ENCODE measurements at regions not wholly inside any gene's neighbourhood (a gene's known extent, or its start where the extent isn't known, plus 50 kb on each side); places are given as distances from the start of the nearest gene placed in this dataset.

- TF ChIP-seq PRDM10 (tag by site-specific recombination; IDR thresholded peaks at IDR 0.05) (no peak), ZNF266 (tag by site-specific recombination; IDR thresholded peaks at IDR 0.05; ENCODE audit: low read depth) (no peak), ZNF624 (tag by site-specific recombination; IDR thresholded peaks at IDR 0.05) (no peak), OSR2 (tag by site-specific recombination; IDR thresholded peaks at IDR 0.05) (no peak), IKZF3 (tag by site-specific recombination; IDR thresholded peaks at IDR 0.05) (no peak), ZNF548 (tag by site-specific recombination; IDR thresholded peaks at IDR 0.05) (no peak), ZNF596 (tag by site-specific recombination; IDR thresholded peaks at IDR 0.05) (no peak), TRIM28 (IDR thresholded peaks at IDR 0.05; ENCODE audit: borderline replicate concordance, low read length) (no peak), PATZ1 (tag by site-specific recombination; IDR thresholded peaks at IDR 0.05) (no peak), ZNF391 (tag by site-specific recombination; IDR thresholded peaks at IDR 0.05; ENCODE audit: borderline replicate concordance, low read depth) (no peak), ZNF121 (tag by site-specific recombination; IDR thresholded peaks at IDR 0.05) (no peak), ZNF311 (tag by site-specific recombination; IDR thresholded peaks at IDR 0.05; ENCODE audit: borderline replicate concordance) (no peak), PRDM6 (tag by site-specific recombination; IDR thresholded peaks at IDR 0.05) (no peak), ZBTB11 (tag by site-specific recombination; conservative IDR thresholded peaks at IDR 0.05; ENCODE audit: low read depth) (no peak)
- CTCF ChIA-PET, result interaction anchor here (0.5 to 0.6 kb wide), 2 partner anchors 81 to 82 kb away, joined by 3 read pairs; no protein-coding TSS in a partner anchor
- Histone ChIP-seq H3K4me3 (ENCODE audit: low read depth, low read length) (no peak overlapping the region), H3K4me1 (ENCODE audit: control insufficient read depth, insufficient read depth, low read length) (no peaks in the 10 kb centered on the region), H3K27ac (ENCODE audit: extremely low read depth, low read depth, low read length) (no peak overlapping the region), H3K36me3 (ENCODE audit: control insufficient read depth in 2 of 2, insufficient read depth in 1 of 2, low read length in 2 of 2) (no peaks in the 10 kb centered on the region), H3K9me3 (ENCODE audit: control insufficient read depth, insufficient read depth, low read depth, low read length) (no peaks in the 10 kb centered on the region)
- POLR2A ChIA-PET, result no interaction called here
Observed at GRCh38 chr9:103900466-103900865, 193.6 kb upstream of the SMC2 start.

GRCh38 chr9:103902263-103902662, 191.8 kb upstream of the SMC2 start:
- Histone ChIP-seq H3K4me1 (ENCODE audit: control insufficient read depth, insufficient read depth, low read length) (no peaks in the 10 kb centered on the region), H3K4me3 (ENCODE audit: low read depth, low read length) (no peak overlapping the region), H3K9me3 (ENCODE audit: control insufficient read depth, insufficient read depth, low read depth, low read length) (no peaks in the 10 kb centered on the region), H3K36me3 (ENCODE audit: control insufficient read depth in 2 of 2, insufficient read depth in 1 of 2, low read length in 2 of 2) (no peaks in the 10 kb centered on the region), H3K27ac (ENCODE audit: extremely low read depth, low read depth, low read length) (no peak overlapping the region)
- ChIA-PET CTCF (no interaction called here), POLR2A (no interaction called here)
- TF ChIP-seq ELK4 (IDR thresholded peaks at IDR 0.05; ENCODE audit: borderline replicate concordance, low read depth, low read length) (no peak), ZNF48 (tag by site-specific recombination; IDR thresholded peaks at IDR 0.05) (no peak), ZNF558 (tag by site-specific recombination; IDR thresholded peaks at IDR 0.05) (no peak)
